ENCODE measurements at regions not wholly inside any gene's neighbourhood (a gene's known extent, or its start where the extent isn't known, plus 50 kb on each side); places are given as distances from the start of the nearest gene placed in this dataset.
"Not testable (repeated sequence)": the region's sequence is repeated elsewhere in the genome, so short reads cannot be mapped to it uniquely, and the experiment has no call there.

DNA sequence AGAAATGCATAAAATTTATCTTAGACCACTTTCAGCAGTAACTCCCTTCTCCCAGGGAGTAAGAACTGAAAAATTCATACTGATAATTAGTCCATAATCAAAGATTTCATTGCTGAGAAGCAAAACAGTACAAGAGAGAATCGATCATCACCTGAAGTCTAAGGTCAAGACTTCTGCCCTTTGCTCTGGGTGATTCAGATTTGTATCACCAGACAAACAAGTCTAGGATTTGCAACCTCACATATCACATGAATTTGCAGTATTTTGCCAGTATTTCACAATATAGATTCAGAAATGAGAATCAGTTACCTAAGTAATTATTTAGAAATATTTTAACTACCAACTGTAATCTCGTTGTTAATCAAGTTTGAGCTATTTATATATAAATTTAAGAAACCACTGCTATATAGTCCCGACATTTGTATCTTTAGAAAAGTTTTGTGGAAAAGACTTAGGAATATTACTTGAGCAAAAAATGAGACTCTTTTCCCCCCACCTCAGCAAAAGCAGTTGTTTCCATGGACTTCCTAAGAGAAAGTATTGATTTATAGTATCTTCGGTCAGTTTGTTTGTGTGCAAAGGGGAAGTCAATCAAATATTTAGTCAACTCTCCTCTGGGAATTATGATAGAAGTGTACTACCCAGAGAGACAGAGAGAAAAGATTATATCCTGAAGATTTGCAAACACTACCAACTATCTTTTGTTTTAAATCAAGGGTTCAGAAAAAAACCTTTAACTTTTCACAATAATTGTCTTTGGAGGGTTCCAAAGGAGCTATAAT is 840.1 kb downstream of the TRHDE start:
- H3K27ac Mint-ChIP-seq = no peak overlapping the region
- H3K4me3 Mint-ChIP-seq = no peak overlapping the region
- H3K9me3 Mint-ChIP-seq = peaks cover 10% of the 10 kb centered on the region
- intact Hi-C loops (cut with micrococcal nuclease) = no loop called here
- no peaks in the 10 kb centered on the region for H3K36me3 Mint-ChIP-seq (ENCODE audit: low read depth)
- H3K4me1 Mint-ChIP-seq (ENCODE audit: low read depth) = no peaks in the 10 kb centered on the region
- no peaks in the 10 kb centered on the region for H3K27me3 Mint-ChIP-seq

DNA sequence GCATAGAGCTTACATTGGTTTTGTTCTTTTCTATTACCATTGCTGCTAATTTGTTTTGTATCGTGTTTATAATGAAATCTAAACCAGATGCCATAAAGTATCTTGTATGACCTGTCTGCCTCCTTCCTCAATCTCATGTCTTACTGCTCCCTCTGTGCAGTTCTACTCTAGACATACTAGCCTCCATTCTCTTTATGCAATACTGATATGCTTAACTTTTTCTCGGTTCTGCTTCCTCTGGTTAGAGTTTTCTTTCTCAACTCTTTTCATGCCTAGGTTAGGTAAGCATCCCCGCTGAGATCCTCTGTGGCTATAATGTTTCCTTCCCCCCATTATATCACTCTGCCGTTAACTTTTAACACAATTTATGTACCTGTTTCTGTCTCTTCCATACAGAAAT is 852.3 kb downstream of the TRHDE start:
- Mint-ChIP-seq H3K27me3 (no peaks in the 10 kb centered on the region), H3K4me3 (no peak overlapping the region), H3K9me3 (peaks cover 6% of the 10 kb centered on the region), H3K4me1 (ENCODE audit: low read depth) (no peaks in the 10 kb centered on the region), H3K27ac (no peak overlapping the region), H3K36me3 (ENCODE audit: low read depth) (no peaks in the 10 kb centered on the region)
- intact Hi-C loops (cut with micrococcal nuclease) = no loop called here

- Mint-ChIP-seq H3K27ac (no peak overlapping the region), H3K27me3 (no peaks in the 10 kb centered on the region), H3K9me3 (peaks cover 11% of the 10 kb centered on the region), H3K4me1 (ENCODE audit: low read depth) (no peaks in the 10 kb centered on the region), H3K4me3 (no peak overlapping the region), H3K36me3 (ENCODE audit: low read depth) (no peaks in the 10 kb centered on the region)
- intact Hi-C loops (cut with micrococcal nuclease) = no loop called here
Observed at GRCh38 chr12:73125148-73125547, 853.0 kb downstream of the TRHDE start.

DNA sequence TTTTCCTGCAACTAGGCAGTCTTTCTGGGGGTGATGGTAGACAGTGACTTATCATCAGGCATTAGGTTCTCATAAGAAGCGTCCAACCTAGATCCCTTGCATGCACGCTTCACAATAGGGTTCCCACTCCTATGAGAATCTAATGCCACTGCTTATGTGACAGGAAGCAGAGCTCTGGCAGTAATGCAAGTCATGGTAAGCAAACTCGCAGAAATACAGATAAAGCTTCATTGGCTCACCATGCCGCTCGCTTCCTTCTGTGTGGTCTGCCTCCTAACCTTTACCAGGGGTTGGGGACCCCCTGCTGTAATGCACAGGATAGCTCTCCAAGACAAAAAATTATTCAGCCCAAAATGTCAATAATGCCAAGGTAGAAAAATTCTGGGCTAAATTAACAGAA is 864.2 kb downstream of the TRHDE start:
- intact Hi-C loops (cut with micrococcal nuclease) = no loop called here
- no peaks in the 10 kb centered on the region for H3K36me3 Mint-ChIP-seq (ENCODE audit: low read depth)
- no peaks in the 10 kb centered on the region for H3K27me3 Mint-ChIP-seq
- peaks cover 2% of the 10 kb centered on the region for H3K9me3 Mint-ChIP-seq
- H3K4me1 Mint-ChIP-seq (ENCODE audit: low read depth) = no peaks in the 10 kb centered on the region
- H3K4me3 Mint-ChIP-seq = no peak overlapping the region
- H3K27ac Mint-ChIP-seq = no peak overlapping the region

DNA sequence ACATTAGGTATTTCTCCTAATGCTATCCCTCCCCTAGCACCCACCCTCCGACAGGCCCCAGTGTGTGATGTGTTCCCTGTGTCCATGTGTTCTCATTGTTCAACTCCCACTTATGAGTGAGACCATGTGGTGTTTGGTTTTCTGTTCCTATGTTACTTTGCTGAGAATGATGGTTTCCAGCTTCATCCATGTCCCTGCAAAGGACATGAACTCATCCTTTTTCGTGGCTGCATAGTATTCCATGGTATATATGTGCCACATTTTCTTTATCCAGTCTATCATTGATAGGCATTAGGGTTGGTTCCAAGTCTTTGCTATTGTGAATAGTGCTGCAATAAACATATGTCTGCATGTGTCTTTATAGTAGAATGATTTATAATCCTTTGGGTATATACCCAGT is 867.5 kb downstream of the TRHDE start:
- H3K27ac Mint-ChIP-seq; H3K4me1 Mint-ChIP-seq (ENCODE audit: low read depth); H3K36me3 Mint-ChIP-seq (ENCODE audit: low read depth); H3K4me3 Mint-ChIP-seq; intact Hi-C loops (cut with micrococcal nuclease); H3K9me3 Mint-ChIP-seq; H3K27me3 Mint-ChIP-seq: not testable (repeated sequence)

GRCh38 chr12:73158341-73158740 is 886.2 kb downstream of the TRHDE start:
- Mint-ChIP-seq H3K27me3 (no peaks in the 10 kb centered on the region), H3K9me3 (peaks cover 31% of the 10 kb centered on the region), H3K4me1 (ENCODE audit: low read depth) (no peaks in the 10 kb centered on the region), H3K36me3 (ENCODE audit: low read depth) (no peaks in the 10 kb centered on the region), H3K4me3 (no peak overlapping the region), H3K27ac (no peak overlapping the region)
- intact Hi-C loops (cut with micrococcal nuclease) = no loop called here

GRCh38 chr12:73159954-73160353 is 887.8 kb downstream of the TRHDE start:
- Mint-ChIP-seq H3K36me3 (ENCODE audit: low read depth) (no peaks in the 10 kb centered on the region), H3K4me1 (ENCODE audit: low read depth) (no peaks in the 10 kb centered on the region), H3K27ac (no peak overlapping the region), H3K27me3 (no peaks in the 10 kb centered on the region), H3K4me3 (no peak overlapping the region), H3K9me3 (peaks cover 39% of the 10 kb centered on the region)
- intact Hi-C loops (cut with micrococcal nuclease) = no loop called here

- intact Hi-C loops (cut with micrococcal nuclease) = no loop called here
- peaks cover 39% of the 10 kb centered on the region for H3K9me3 Mint-ChIP-seq
- H3K4me1 Mint-ChIP-seq (ENCODE audit: low read depth) = no peaks in the 10 kb centered on the region
- H3K27ac Mint-ChIP-seq = no peak overlapping the region
- H3K4me3 Mint-ChIP-seq = no peak overlapping the region
- H3K36me3 Mint-ChIP-seq (ENCODE audit: low read depth) = no peaks in the 10 kb centered on the region
- H3K27me3 Mint-ChIP-seq = no peaks in the 10 kb centered on the region
Observed at GRCh38 chr12:73161970-73162369, 889.8 kb downstream of the TRHDE start.

DNA sequence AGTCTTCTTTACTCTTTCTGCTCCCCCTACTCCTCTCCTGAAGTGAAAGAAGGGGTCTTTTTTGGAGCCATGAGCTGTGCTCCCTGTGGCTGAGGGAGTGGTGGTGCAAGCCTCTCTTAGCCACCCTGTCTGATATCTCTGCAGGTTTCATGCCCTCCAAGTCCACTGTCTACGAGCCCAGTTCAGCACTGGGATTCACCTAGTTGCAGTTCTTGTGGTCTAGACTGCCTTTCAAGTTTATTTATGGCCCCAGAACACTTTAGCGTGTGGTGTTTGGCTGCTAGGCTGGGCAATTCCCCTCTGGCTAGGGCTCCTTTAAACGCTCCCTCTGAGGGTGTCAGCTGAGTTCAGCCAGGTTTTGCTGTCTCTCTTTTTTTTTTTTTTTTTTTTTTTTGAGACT is 908.6 kb downstream of the TRHDE start:
- Mint-ChIP-seq H3K4me1 (ENCODE audit: low read depth) (no peaks in the 10 kb centered on the region), H3K27me3 (no peaks in the 10 kb centered on the region), H3K4me3 (no peak overlapping the region), H3K36me3 (ENCODE audit: low read depth) (no peaks in the 10 kb centered on the region), H3K27ac (no peak overlapping the region), H3K9me3 (peaks cover 55% of the 10 kb centered on the region)
- intact Hi-C loops (cut with micrococcal nuclease) = no loop called here

DNA sequence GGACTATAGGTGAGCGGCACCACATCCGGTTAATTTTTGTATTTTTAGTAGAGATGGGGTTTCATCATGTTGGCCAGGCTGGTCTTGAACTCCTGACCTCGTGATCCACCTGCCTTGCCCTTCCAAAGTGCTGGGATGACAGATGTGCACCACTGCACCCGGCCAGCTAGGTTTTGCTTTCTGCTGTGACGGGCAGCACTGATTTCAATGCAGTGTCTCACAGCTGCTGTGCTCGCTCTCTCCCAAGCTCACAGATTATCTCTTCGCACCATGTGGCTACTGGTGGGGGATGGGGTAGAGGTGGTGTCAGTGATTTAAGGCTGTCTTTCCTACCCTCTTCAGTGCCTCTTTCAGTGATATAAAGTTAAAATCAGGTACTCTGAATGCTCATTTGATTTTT is 909.1 kb downstream of the TRHDE start:
- Mint-ChIP-seq H3K9me3 (peaks cover 60% of the 10 kb centered on the region), H3K4me3 (no peak overlapping the region), H3K36me3 (ENCODE audit: low read depth) (no peaks in the 10 kb centered on the region), H3K27me3 (no peaks in the 10 kb centered on the region), H3K4me1 (ENCODE audit: low read depth) (no peaks in the 10 kb centered on the region), H3K27ac (no peak overlapping the region)
- intact Hi-C loops (cut with micrococcal nuclease) = no loop called here

DNA sequence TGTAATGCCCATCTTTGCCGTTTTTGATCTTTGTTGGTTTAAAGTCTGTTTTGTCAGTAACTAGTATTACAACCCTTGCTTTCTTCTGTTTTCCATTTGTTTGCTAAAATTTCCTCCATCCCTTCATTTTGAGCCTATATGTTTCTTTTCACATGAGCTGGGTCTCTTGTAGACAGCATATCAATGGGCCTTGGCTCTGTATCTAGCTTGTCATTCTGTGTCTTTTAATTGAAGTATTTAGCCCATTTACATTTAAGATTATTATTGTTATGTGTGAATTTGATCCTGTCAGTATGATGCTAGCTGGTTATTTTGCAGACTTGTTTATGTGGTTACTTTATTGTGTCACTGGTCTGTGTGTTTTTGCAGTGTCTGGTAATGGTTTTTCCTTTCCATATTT is 913.2 kb downstream of the TRHDE start:
- peaks cover 70% of the 10 kb centered on the region for H3K9me3 Mint-ChIP-seq
- no peaks in the 10 kb centered on the region for H3K27me3 Mint-ChIP-seq
- no peaks in the 10 kb centered on the region for H3K4me1 Mint-ChIP-seq (ENCODE audit: low read depth)
- no peaks in the 10 kb centered on the region for H3K36me3 Mint-ChIP-seq (ENCODE audit: low read depth)
- no peak overlapping the region for H3K4me3 Mint-ChIP-seq
- intact Hi-C loops (cut with micrococcal nuclease) = no loop called here
- H3K27ac Mint-ChIP-seq = no peak overlapping the region

- peaks cover 70% of the 10 kb centered on the region for H3K9me3 Mint-ChIP-seq
- no peaks in the 10 kb centered on the region for H3K4me1 Mint-ChIP-seq (ENCODE audit: low read depth)
Observed at GRCh38 chr12:73186272-73186671, 914.1 kb downstream of the TRHDE start.

DNA sequence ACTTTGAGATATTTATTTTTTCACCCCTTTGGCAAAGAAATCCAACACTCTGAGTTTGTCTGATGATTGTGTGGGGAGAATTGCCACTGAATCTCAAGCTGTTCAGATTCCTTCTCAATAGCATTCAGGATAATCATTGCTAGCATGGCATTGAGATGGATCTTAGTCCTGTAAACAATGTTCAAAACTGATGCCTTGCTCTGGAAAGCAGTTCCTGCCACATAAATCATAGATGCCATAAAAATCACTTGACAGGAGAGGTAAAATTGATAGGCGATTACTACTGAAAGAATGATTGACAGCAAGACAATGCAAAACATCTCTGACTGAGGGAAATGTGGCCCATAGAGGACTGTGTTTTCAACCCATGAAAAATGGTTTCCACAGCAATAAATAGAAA is 915.6 kb downstream of the TRHDE start:
- no peaks in the 10 kb centered on the region for H3K27me3 Mint-ChIP-seq
- intact Hi-C loops (cut with micrococcal nuclease) = no loop called here
- no peak overlapping the region for H3K4me3 Mint-ChIP-seq
- H3K9me3 Mint-ChIP-seq = peaks cover 70% of the 10 kb centered on the region
- no peaks in the 10 kb centered on the region for H3K4me1 Mint-ChIP-seq (ENCODE audit: low read depth)
- H3K27ac Mint-ChIP-seq = no peak overlapping the region
- H3K36me3 Mint-ChIP-seq (ENCODE audit: low read depth) = no peaks in the 10 kb centered on the region

More at GRCh38 chr12:73186272-73186671, 914.1 kb downstream of the TRHDE start:
- no peaks in the 10 kb centered on the region for H3K27me3 Mint-ChIP-seq
- no peaks in the 10 kb centered on the region for H3K36me3 Mint-ChIP-seq (ENCODE audit: low read depth)
- intact Hi-C loops (cut with micrococcal nuclease) = no loop called here
- no peak overlapping the region for H3K27ac Mint-ChIP-seq
- no peak overlapping the region for H3K4me3 Mint-ChIP-seq

- no peaks in the 10 kb centered on the region for H3K36me3 Mint-ChIP-seq (ENCODE audit: low read depth)
- intact Hi-C loops (cut with micrococcal nuclease) = no loop called here
- no peaks in the 10 kb centered on the region for H3K27me3 Mint-ChIP-seq
- H3K4me3 Mint-ChIP-seq = no peak overlapping the region
- H3K4me1 Mint-ChIP-seq (ENCODE audit: low read depth) = no peaks in the 10 kb centered on the region
- H3K9me3 Mint-ChIP-seq = peaks cover 17% of the 10 kb centered on the region
- H3K27ac Mint-ChIP-seq = no peak overlapping the region
Observed at GRCh38 chr12:73210548-73211204, 938.5 kb downstream of the TRHDE start.

GRCh38 chr12:73220951-73221350 is 948.8 kb downstream of the TRHDE start:
- Mint-ChIP-seq H3K4me3 (no peak overlapping the region), H3K27ac (no peak overlapping the region), H3K27me3 (no peaks in the 10 kb centered on the region), H3K36me3 (ENCODE audit: low read depth) (no peaks in the 10 kb centered on the region), H3K4me1 (ENCODE audit: low read depth) (no peaks in the 10 kb centered on the region), H3K9me3 (peaks cover 21% of the 10 kb centered on the region)
- intact Hi-C loops (cut with micrococcal nuclease) = no loop called here

All from dendritic cell treated with granulocyte-macrophage colony-stimulating factor and Interleukin-4, amounts not matched to agents 40 ng/mL and 50 ng/mL, for 4 days (primary cell).